Frontal cortex (tissue), 3 donors: ENCODE measurements at regions not wholly inside any gene's neighbourhood (a gene's known extent, or its start where the extent isn't known, plus 50 kb on each side); places are given as distances from the start of the nearest gene placed in this dataset.

Source experiments
- DNase-seq, 2 donors: peaks; one replicate each; pipeline ENCODE4 v3.0.0; 2012; ENCODE audit warnings: low spot score in 2 of 2
- FAIRE-seq: peaks from 2 replicates; lab custom pipeline; 2012; peaks lifted over from hg19 to GRCh38; lab: Jason Lieb, UNC
- donor health status: control.
- donor health status: control.
- donor health status: control.

- DNase-seq (no peak), FAIRE-seq (no peak)
Observed at GRCh38 chr12:4036671-4037271, 163.6 kb upstream of the PARP11 start.

DNA sequence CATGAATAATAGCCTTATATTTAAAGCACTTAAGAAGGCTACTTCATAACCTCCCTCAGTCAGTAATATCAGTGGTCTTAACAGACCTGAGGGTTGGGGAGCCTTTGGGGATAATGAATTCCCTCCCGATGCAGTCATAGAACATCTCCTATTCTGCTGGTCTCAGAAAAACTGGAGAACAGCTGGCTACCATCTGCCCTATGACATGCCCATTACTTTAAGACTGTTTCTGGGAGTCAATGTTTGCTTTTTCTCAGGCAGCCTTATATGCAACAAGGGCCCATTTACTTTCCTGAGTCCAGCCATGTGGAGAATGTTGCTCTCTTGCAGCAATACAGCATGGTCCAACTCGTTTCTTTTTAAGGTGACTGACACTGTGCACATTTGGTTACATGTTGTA lies 161.7 kb upstream of the PARP11 start:
- DNase-seq (no peak), FAIRE-seq (no peak)

DNA sequence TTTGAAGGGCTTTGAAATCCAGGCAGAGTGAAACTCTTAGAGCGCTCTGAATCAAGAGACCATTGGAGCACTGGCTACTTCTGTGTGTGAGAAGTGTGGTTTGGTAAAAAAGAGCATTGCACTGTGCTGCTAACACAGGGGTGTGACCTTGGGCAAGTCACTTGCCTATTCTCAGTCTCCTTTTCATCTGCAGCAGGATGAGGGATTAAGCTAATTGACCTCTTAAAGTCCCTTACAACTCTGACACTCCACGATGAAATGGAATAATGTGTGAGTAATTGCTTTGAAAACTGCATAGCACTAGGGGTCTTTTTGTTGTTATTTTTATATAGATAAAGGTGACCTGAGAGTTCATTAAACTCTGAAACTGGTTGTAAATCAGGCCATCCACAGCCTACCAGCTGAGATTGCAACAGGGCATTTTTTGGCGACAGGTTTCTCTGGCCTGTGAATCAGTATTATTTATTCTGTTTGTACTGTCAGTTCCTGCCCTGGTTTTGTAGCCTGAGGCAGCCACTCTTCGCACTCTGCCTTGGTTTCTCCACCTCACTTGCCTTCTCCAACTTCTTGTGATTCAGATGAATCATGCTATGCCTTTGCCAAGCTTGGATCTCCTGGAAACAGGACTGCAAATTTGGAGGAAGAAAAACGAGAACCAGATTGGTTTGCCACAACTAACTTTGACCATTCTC lies 159.9 kb upstream of the PARP11 start:
- DNase-seq, result no peak

GRCh38 chr12:4031703-4032291 lies 158.6 kb upstream of the PARP11 start:
- DNase-seq (no peak), FAIRE-seq (no peak)

More for the DNA sequence above, 159.9 kb upstream of the PARP11 start:
- FAIRE-seq, result no peak

GRCh38 chr12:4030929-4031702 lies 157.9 kb upstream of the PARP11 start:
- no peak for FAIRE-seq
- peak; percentile 84 to 94 for DNase-seq

DNA sequence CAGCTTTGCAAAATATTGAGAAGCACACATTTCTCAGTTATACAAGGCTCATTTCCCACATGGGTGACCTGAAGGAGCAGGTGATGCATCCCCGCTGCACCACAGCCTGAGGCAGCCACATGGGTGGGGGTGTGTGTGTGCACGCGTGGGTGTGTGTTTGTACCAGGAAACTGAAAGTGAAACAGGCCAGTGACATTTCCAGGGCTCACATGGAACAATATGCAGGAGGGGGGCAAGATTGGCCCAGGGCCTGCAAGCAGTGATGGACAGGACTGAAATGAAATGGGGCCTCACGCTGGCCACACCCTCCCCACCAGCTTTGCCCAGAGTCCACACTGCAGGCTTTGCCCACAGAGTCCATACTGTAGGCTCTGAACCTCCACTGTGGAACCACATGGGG lies 154.2 kb upstream of the PARP11 start:
- DNase-seq (no peak), FAIRE-seq (no peak)

GRCh38 chr12:4026517-4026916 lies 153.3 kb upstream of the PARP11 start:
- no peak for FAIRE-seq
- DNase-seq, result no peak

- no peak for DNase-seq
Observed at GRCh38 chr12:4026020-4026358, 152.8 kb upstream of the PARP11 start.

GRCh38 chr12:4025181-4026019 lies 152.2 kb upstream of the PARP11 start:
- DNase-seq (no peak), FAIRE-seq (no peak)

More at GRCh38 chr12:4026020-4026358, 152.8 kb upstream of the PARP11 start:
- FAIRE-seq, result no peak

DNA sequence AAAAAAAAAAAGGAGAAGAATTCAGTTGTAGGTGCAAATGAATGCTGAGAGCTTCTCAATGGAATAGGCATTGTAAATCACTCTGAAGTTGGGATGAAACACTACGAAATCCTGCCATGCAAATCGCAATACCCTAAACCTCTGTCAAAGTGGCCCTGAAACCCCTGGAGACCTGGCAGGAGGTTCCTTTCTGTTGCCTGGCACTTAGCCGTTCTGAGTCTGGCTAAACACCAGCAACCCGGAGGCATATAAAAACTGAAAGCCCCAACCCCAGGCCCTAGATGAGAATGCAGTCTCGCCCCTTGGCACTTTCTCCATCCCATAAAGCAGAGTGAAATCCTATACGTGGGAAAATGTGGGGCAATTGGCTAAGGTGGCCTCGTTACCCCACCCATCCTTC lies 151.5 kb upstream of the PARP11 start:
- DNase-seq (no peak), FAIRE-seq (no peak)

DNA sequence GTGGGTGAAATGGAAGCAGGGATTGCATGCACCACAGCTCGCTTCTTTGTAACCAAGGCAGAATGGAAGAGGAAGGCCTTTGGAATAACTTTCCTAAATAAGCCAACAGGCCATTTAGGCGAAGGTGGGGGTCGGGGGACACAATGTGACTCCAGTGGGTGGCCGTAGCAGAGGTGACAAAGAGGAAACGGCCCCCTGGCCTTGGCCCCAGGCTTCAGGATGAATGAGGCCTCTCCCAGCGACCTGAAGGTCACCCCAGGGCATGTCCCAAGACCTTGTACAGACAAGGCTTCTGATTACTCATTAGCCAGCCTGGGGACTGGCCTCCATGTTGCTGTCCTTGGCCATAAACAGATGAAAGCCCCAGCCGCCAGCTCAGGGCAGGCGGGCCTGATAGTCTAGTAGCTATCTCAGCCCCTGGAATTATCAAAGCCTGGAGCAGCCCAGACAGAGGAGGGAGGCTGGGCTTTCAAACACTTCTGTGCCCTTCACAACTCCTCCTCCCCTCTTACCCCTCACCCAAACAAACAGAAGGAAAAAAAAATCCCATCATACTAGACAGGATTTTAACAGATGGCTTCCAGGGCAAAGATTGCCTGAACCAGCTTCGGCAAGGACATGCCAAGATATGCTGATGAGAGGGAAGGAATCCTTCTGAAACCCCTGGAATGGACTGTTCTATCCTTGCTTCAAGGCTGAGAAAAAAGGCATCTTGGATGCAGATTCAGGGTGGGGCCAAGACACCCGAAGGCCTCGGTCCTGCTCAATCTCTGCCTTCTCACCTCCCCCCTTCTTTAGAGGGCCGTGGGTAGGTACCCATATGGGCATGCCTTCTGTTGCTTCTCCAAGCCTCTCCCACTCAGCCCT lies 142.3 kb upstream of the PARP11 start:
- FAIRE-seq, result no peak
- DNase-seq, result no peak

DNA sequence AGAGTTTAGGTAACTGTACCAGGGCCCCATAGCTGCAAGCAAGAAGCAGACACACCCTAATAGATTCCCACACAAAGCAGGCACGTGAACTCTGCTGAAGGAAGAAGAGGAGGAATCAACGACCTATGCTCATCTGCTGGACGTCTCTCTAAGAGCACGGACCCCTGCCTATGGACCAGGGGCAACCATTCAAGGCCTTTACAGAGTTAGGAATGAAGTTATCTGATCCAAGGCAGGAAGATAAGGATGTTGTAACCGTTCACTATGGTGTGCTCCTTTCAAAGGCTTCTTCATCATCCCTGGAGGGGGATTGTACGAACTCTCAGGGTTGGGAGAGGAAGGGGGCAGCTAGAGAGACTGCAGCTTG lies 141.6 kb upstream of the PARP11 start:
- FAIRE-seq (no peak), DNase-seq (no peak)

- DNase-seq (no peak), FAIRE-seq (no peak)
Observed at GRCh38 chr12:4014444-4014843, 141.2 kb upstream of the PARP11 start.

DNA sequence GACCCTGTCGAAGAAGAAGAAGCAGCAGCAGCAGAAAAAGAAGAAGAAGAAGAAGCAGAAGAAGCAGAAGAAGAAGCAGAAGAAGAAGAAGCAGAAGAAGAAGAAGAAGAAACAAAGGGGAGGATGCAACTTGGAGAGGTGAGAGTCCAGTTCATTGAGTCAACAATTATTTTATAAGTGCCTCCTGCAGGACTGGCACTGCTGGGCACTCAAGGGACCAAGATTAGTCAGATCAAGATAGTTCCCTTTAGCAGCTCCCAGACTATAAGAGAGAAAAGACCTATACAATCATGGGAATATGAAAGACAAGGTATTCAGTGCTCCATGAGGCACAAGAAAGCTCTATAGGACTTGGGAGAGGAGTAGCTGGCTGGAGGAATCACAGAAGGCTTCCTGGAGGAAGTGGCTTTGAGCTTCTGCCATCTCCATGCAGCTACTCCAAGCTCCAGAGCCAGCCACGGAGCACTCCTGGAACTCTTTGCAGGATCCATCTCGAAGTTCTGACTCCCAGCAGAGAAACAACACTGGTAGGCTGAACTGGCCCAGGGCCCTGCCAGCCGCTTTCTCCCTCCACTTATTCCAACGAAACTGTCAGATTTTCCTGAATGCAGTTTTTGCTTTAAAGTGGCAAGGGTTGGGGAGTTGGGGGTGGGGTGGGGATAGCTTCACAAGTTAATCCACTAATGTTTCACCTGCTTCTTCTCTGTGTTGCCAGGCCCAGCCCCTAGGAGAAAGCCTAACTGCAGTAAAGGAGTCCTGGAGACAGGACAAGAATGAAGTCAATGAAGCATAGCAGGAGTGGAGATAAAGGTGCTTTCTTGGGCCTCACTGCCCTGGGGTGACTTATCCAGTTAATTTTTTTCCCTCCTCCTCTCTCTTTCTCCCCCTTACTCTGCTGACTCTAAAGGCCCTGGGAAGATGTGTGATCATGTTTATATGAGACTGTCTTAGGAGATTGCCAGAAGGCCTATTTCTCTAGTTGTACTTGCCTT lies 140.1 kb upstream of the PARP11 start:
- FAIRE-seq (no peak), DNase-seq (no peak)

GRCh38 chr12:4012073-4012472 lies 138.9 kb upstream of the PARP11 start:
- FAIRE-seq (no peak), DNase-seq (no peak)

DNA sequence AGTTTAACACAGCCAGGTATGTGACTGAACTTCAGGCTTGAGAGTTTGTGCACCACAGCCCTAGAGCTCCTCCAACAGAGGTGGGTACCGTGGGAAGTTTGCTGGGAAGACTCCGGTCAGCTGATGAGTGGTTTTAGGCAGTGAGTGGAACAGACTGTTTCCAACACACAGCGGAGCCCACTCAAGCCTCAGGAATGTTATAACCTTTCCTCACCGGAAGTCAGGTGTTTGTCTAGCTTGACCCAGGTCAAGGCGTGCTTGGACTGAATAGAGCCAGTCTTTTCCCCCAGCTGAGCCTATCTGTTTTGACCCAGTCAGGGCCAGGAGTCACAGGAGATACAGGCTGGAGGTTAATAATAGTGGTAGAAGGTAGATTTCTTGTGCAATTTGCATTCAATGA lies 138.4 kb upstream of the PARP11 start:
- DNase-seq (no peak), FAIRE-seq (no peak)

DNA sequence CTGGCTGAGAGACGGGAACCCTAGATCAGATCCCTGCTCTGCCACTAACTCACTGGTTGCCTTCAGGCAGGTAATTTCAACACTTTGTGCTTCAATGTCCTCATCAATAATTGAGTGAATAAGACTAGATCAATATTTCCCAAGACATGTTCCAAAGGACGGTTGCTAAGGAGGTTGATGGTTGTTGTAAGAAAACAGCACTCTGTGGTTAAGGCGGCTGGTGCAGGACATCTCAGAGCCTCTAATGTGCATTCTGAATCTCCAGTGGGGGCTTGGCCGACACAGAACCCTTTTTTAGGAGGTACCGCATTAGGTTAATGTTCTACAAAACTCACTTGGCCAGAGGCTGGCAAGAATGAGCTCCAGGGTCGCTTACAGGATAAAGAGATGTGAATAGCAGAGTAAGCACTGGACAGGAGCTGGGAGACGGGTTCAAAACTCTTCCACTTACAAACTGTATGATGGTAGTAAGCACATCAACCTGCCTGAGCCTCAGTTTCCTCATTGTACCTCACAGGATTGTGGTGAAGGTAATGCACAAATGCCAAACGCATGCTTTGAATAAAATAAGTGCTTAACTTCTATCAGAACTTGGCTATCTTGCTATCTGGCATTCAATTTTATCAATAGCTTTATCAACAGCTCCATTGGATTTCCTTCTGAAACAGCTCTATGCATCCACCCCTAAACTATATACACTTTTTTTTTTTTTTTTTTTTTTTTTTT lies 136.9 kb upstream of the PARP11 start:
- DNase-seq (no peak), FAIRE-seq (no peak)
